GM12872 (cell line): ENCODE measurements at regions not wholly inside any gene's neighbourhood (a gene's known extent, or its start where the extent isn't known, plus 50 kb on each side); places are given as distances from the start of the nearest gene placed in this dataset.

ENCODE experiments used
- CTCF ChIP-seq: IDR thresholded peaks from 3 replicates; pipeline ENCODE4 v1.5.1; 2011; ENCODE audit warnings: low read depth, mild to moderate bottlenecking, low read length, moderate library complexity; ENCODE audit not compliant: insufficient read depth

GRCh38 chr3:68408626-68409025 lies 523.7 kb downstream of the TAFA4 start:
- no peak for TF ChIP-seq CTCF

GRCh38 chr3:68403741-68404140 lies 528.6 kb downstream of the TAFA4 start:
- TF ChIP-seq CTCF = no peak

- no peak for TF ChIP-seq CTCF
Measured at GRCh38 chr3:68402235-68402918, 530.0 kb downstream of the TAFA4 start.

GRCh38 chr3:68378631-68379030 lies 553.7 kb downstream of the TAFA4 start:
- no peak for TF ChIP-seq CTCF

GRCh38 chr3:68373727-68374126 lies 558.6 kb downstream of the TAFA4 start:
- TF ChIP-seq CTCF = no peak

GRCh38 chr3:68363796-68364195 lies 568.6 kb downstream of the TAFA4 start:
- TF ChIP-seq CTCF = no peak

GRCh38 chr3:68360492-68360891 lies 571.9 kb downstream of the TAFA4 start:
- no peak for TF ChIP-seq CTCF
